Stomach (tissue), 4 donors: ENCODE measurements at regions not wholly inside any gene's neighbourhood (a gene's known extent, or its start where the extent isn't known, plus 50 kb on each side); places are given as distances from the start of the nearest gene placed in this dataset.

Source experiments
- POLR2A ChIP-seq, 4 donors: fragments of 450-650 bp; IDR thresholded peaks; one replicate each; pipeline ENCODE4 v1.6.1; 2016; ENCODE audit warnings: antibody characterized with exemption in 4 of 4, control low read depth in 2 of 4, mild to moderate bottlenecking in 1 of 4, moderate library complexity in 1 of 4
- POLR2AphosphoS5 ChIP-seq, 3 donors: sonication (generic); formaldehyde crosslinking; IDR thresholded peaks; one replicate each; pipeline ENCODE4 v1.6.1; 2016; ENCODE audit warnings: antibody characterized with exemption in 3 of 3
- TF ChIP-seq, protein P1 (sequence below), 7 experiments: fragments of 450-650 bp in 4 of 7; fragments of 200-600 bp in 3 of 7; sonication (generic) in 3 of 7; IDR thresholded peaks; one replicate each; pipeline ENCODE4 v1.5.1; 2016 to 2019; ENCODE audit warnings: antibody characterized with exemption in 7 of 7, control low read depth in 2 of 7, mild to moderate bottlenecking in 1 of 7

DNA sequence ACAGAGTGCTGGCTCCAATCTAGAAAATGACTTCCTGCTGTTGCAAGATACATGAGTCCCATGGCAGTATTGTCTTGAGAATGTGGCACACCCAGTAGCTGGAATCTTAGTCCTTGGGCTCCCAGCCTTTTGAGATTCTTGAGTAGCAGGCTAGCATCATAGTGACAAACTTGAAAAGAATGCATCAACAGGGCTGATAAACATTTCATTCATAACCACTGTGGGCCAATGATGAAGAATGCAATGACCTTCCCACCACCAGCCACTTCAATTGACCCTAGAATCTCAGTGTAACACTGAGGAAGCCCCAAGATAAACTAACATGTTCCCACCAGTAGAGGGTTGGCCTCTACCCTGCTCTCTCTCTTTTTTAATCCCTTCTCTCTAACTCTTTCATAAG lies 329.3 kb downstream of the GBA3 start:
- TF ChIP-seq, protein P1, sequence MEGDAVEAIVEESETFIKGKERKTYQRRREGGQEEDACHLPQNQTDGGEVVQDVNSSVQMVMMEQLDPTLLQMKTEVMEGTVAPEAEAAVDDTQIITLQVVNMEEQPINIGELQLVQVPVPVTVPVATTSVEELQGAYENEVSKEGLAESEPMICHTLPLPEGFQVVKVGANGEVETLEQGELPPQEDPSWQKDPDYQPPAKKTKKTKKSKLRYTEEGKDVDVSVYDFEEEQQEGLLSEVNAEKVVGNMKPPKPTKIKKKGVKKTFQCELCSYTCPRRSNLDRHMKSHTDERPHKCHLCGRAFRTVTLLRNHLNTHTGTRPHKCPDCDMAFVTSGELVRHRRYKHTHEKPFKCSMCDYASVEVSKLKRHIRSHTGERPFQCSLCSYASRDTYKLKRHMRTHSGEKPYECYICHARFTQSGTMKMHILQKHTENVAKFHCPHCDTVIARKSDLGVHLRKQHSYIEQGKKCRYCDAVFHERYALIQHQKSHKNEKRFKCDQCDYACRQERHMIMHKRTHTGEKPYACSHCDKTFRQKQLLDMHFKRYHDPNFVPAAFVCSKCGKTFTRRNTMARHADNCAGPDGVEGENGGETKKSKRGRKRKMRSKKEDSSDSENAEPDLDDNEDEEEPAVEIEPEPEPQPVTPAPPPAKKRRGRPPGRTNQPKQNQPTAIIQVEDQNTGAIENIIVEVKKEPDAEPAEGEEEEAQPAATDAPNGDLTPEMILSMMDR (IDR thresholded peaks at IDR 0.05) = no peak
- TF ChIP-seq POLR2AphosphoS5 (IDR thresholded peaks at IDR 0.05) (no peak), POLR2A (IDR thresholded peaks at IDR 0.05) (no peak)
